ENCODE measurements at regions not wholly inside any gene's neighbourhood (a gene's known extent, or its start where the extent isn't known, plus 50 kb on each side); places are given as distances from the start of the nearest gene placed in this dataset.

DNA sequence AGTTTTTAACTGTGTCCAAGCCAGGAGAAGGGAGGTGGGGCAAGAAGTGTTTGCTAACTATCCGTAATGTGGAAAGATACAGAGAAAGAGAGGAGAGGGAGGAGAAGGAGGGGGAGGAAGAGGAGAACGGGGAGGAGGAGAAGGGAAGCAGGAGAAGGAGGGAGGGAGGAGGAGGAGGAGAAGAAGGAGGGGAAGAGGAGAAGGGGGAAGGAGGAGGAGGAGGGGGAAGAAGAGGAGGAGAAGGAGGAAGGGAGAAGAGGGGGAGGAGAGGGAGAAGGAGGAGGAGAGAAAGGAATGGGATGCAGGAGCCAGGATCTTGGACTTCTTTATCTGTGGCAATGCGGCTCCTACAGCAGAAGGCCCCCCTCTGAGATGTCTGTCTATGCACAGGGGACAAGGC lies 510.3 kb upstream of the CCDC196 start:
- Histone ChIP-seq H2AK5ac (ENCODE audit: low read depth, low read length) (no peak overlapping the region), H2BK120ac (ENCODE audit: low read depth, low read length) (no peak overlapping the region), H3K4ac (ENCODE audit: low read depth, low read length) (no peak overlapping the region), H2BK20ac (ENCODE audit: low read depth, low read length) (no peak overlapping the region), H3K9me3 (ENCODE audit: control insufficient read depth, insufficient read depth, low read length) (peaks cover 5% of the 10 kb centered on the region; the same call in 1 of the 2 replicates), H2AK9ac (replicated peaks; ENCODE audit: low read depth, low read length, poor library complexity) (no peak overlapping the region), H3K23ac (ENCODE audit: low read depth, low read length) (no peak overlapping the region), H3K36me3 (ENCODE audit: control insufficient read depth, insufficient read depth, low read length) (no peaks in the 10 kb centered on the region), H2BK5ac (ENCODE audit: low read depth, low read length, poor library complexity, severe bottlenecking) (no peak overlapping the region), H3K4me2 (ENCODE audit: low read depth, low read length) (no peak overlapping the region), H4K91ac (ENCODE audit: insufficient read depth, low read depth, low read length) (no peak overlapping the region), H3K14ac (replicated peaks; ENCODE audit: low read depth, low read length) (no peak overlapping the region), H3K18ac (ENCODE audit: low read depth, low read length) (no peak overlapping the region), H4K20me1 (ENCODE audit: insufficient read depth, low read length) (no peaks in the 10 kb centered on the region), H3K9ac (ENCODE audit: low read depth, low read length) (no peak overlapping the region), H2BK15ac (ENCODE audit: low read depth, low read length) (no peak overlapping the region), H4K8ac (ENCODE audit: low read depth in 2 of 2, low read length in 2 of 2) (no peak overlapping the region), H3K79me1 (ENCODE audit: low read depth in 1 of 2, low read length in 2 of 2) (no peaks in the 10 kb centered on the region), H3K56ac (ENCODE audit: extremely low read depth, insufficient read depth, low read length) (no peak overlapping the region), H3K27ac (ENCODE audit: insufficient read depth, low read length) (no peak overlapping the region), H3K9me1 (ENCODE audit: insufficient read depth, low read length) (no peaks in the 10 kb centered on the region), H3K27me3 (ENCODE audit: control insufficient read depth, insufficient read depth, low read length) (no peaks in the 10 kb centered on the region), H4K5ac (ENCODE audit: low read depth, low read length) (no peak overlapping the region), H3K4me3 (ENCODE audit: insufficient read depth, low read depth, low read length) (no peak overlapping the region), H2AFZ (replicated peaks; ENCODE audit: low read length, poor library complexity) (no peak overlapping the region), H3K4me1 (ENCODE audit: control insufficient read depth, insufficient read depth, low read length) (no peaks in the 10 kb centered on the region)
- ATAC-seq (ENCODE audit: low read depth) (no peak), DNase-seq (no peak)
- dilution Hi-C loops (cut with HindIII; ENCODE audit: low sequenced_read_pairs, unreplicated experiment) (no loop called here), intact Hi-C loops (cut with micrococcal nuclease) (no loop called here), in situ Hi-C loops (cut with MboI; ENCODE audit: low sequenced_read_pairs) (no loop called here)
- ChIA-PET POLR2A (ENCODE audit: unreplicated experiment) (no interaction called here), CTCF (no interaction called here)
- TF ChIP-seq NFE2L2 (IDR thresholded peaks at IDR 0.05; ENCODE audit: low read depth, low read length), result no peak
- TF ChIP-seq MXI1 (IDR thresholded peaks at IDR 0.05; ENCODE audit: borderline replicate concordance, low read depth, low read length), result no peak
- no peak for TF ChIP-seq RFX5 (IDR thresholded peaks at IDR 0.05; ENCODE audit: low read depth, low read length)
- no peak for TF ChIP-seq BHLHE40 (IDR thresholded peaks at IDR 0.05; ENCODE audit: low read depth, low read length)
- TF ChIP-seq SMC3 (IDR thresholded peaks at IDR 0.05; ENCODE audit: low read depth, low read length), result no peak
- TF ChIP-seq, protein P1, sequence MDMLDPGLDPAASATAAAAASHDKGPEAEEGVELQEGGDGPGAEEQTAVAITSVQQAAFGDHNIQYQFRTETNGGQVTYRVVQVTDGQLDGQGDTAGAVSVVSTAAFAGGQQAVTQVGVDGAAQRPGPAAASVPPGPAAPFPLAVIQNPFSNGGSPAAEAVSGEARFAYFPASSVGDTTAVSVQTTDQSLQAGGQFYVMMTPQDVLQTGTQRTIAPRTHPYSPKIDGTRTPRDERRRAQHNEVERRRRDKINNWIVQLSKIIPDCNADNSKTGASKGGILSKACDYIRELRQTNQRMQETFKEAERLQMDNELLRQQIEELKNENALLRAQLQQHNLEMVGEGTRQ (IDR thresholded peaks at IDR 0.05; ENCODE audit: low read depth, low read length), result no peak
- TF ChIP-seq FOS (IDR thresholded peaks at IDR 0.05; ENCODE audit: low read depth, low read length), result no peak
- no peak for TF ChIP-seq RCOR1 (IDR thresholded peaks at IDR 0.05; ENCODE audit: insufficient replicate concordance, low read length)
- TF ChIP-seq, protein P2, sequence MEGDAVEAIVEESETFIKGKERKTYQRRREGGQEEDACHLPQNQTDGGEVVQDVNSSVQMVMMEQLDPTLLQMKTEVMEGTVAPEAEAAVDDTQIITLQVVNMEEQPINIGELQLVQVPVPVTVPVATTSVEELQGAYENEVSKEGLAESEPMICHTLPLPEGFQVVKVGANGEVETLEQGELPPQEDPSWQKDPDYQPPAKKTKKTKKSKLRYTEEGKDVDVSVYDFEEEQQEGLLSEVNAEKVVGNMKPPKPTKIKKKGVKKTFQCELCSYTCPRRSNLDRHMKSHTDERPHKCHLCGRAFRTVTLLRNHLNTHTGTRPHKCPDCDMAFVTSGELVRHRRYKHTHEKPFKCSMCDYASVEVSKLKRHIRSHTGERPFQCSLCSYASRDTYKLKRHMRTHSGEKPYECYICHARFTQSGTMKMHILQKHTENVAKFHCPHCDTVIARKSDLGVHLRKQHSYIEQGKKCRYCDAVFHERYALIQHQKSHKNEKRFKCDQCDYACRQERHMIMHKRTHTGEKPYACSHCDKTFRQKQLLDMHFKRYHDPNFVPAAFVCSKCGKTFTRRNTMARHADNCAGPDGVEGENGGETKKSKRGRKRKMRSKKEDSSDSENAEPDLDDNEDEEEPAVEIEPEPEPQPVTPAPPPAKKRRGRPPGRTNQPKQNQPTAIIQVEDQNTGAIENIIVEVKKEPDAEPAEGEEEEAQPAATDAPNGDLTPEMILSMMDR (conservative IDR thresholded peaks at IDR 0.05; ENCODE audit: low read depth, low read length), result no peak
- TF ChIP-seq POLR2A (IDR thresholded peaks at IDR 0.05; ENCODE audit: low read depth, low read length), result no peak
- TF ChIP-seq MAFK (IDR thresholded peaks at IDR 0.05; ENCODE audit: low read depth, low read length), result no peak
- TF ChIP-seq CEBPB (IDR thresholded peaks at IDR 0.05; ENCODE audit: low read depth, low read length), result no peak
- no peak for TF ChIP-seq MAZ (IDR thresholded peaks at IDR 0.05; ENCODE audit: borderline replicate concordance, low read depth, low read length)
- no TSS peak for BruUV-seq (replicated peaks)
- WGBS, 2 experiments (ENCODE audit: extremely low coverage in 2 of 2, insufficient read length in 1 of 2), result 37% methylated on average over 2 of the region's 3 CpGs; no CpG with 5 or more reads in 1 of the 2 experiments
